DND-41 (cell line): ENCODE measurements at regions not wholly inside any gene's neighbourhood (a gene's known extent, or its start where the extent isn't known, plus 50 kb on each side); places are given as distances from the start of the nearest gene placed in this dataset.

Source experiments
- CTCF ChIP-seq: IDR thresholded peaks from 2 replicates; pipeline ENCODE4 v1.5.1; 2012; ENCODE audit warnings: borderline replicate concordance, low read length, moderate library complexity, mild to moderate bottlenecking; ENCODE audit not compliant: poor library complexity, severe bottlenecking; ENCODE audit errors: extremely low read depth
- EZH2 ChIP-seq: IDR thresholded peaks from 3 replicates; pipeline ENCODE4 v1.6.1; 2012; ENCODE audit warnings: borderline replicate concordance, low read depth, mild to moderate bottlenecking, moderate library complexity, low read length, inconsistent platforms; ENCODE audit not compliant: severe bottlenecking

- TF ChIP-seq EZH2: no peak
- TF ChIP-seq CTCF: no peak
Measured at GRCh38 chr14:31941487-31941886, 135.6 kb upstream of the ARHGAP5 start.
